Endothelial cell of umbilical vein (primary cell): ENCODE measurements at regions not wholly inside any gene's neighbourhood (a gene's known extent, or its start where the extent isn't known, plus 50 kb on each side); places are given as distances from the start of the nearest gene placed in this dataset.

Experiments
- BruUV-seq: library from RNA; stranded (reverse); fragments of 400-500 nt; replicated peaks from 2 replicates; lab custom pipeline; 2021; lab: Mats Ljungman, UMichigan
- CTCF ChIA-PET: fragments of 300-600, 350-600 bp; sonication (Branson Sonifier 250); formaldehyde crosslinking; loops from one replicate; lab custom pipeline; 2021; ENCODE audit warnings: antibody characterized with exemption, inconsistent platforms; lab: Charles Lee
- POLR2A ChIA-PET: fragments of 300-600, 350-600 bp; sonication (Branson Sonifier 250); formaldehyde crosslinking; loops from one replicate; lab custom pipeline; 2021; ENCODE audit warnings: antibody characterized with exemption, inconsistent platforms; lab: Charles Lee
- DNase-seq: peaks from one replicate; pipeline ENCODE4 v3.0.0-alpha.2; 2011; ENCODE audit warnings: low read depth, low spot score
- FAIRE-seq: peaks from 2 replicates; lab custom pipeline; 2011; peaks lifted over from hg19 to GRCh38; lab: Jason Lieb, UNC
- H2AFZ ChIP-seq: 2 replicates; pipeline ENCODE4 v1.6.0; 2012; ENCODE audit warnings: low read depth, low read length, control low read depth, inconsistent platforms
- H3K27ac ChIP-seq: 2 replicates; pipeline ENCODE4 v1.5.1; 2011; ENCODE audit warnings: low read depth, mild to moderate bottlenecking, control low read depth, low read length, moderate library complexity; ENCODE audit not compliant: insufficient read depth
- H3K27me3 ChIP-seq, 2 experiments: 2 replicates each; pipeline versions ENCODE4 v1.6.0 to v1.6.1; 2011; ENCODE audit warnings: low read length in 2 of 2, mixed read lengths in 1 of 2; ENCODE audit not compliant: control insufficient read depth in 2 of 2, insufficient read depth in 2 of 2
- H3K36me3 ChIP-seq, 2 experiments: 2 replicates in 1 of 2; 3 replicates in 1 of 2; pipeline ENCODE4 v1.5.1; 2011; ENCODE audit warnings: low read length in 2 of 2, mild to moderate bottlenecking in 1 of 2, moderate library complexity in 1 of 2; ENCODE audit not compliant: control insufficient read depth in 2 of 2, insufficient read depth in 2 of 2; ENCODE audit errors: extremely low read depth in 1 of 2
- H3K4me1 ChIP-seq: 3 replicates; pipeline ENCODE4 v1.5.1; 2011; ENCODE audit warnings: mild to moderate bottlenecking, low read length; ENCODE audit not compliant: control insufficient read depth, insufficient read depth; ENCODE audit errors: extremely low read depth
- H3K4me2 ChIP-seq: 2 replicates; pipeline ENCODE4 v1.6.1; 2011; ENCODE audit warnings: low read length, control low read depth, mixed read lengths; ENCODE audit not compliant: insufficient read depth
- H3K4me3 ChIP-seq, 3 experiments: fragments of 200-600 bp in 1 of 3; sonication (generic), shearing (Covaris generic) in 1 of 3; replicated peaks in 1 of 3; 2 replicates each; pipeline ENCODE4 v1.5.1; 2011 to 2016; ENCODE audit warnings: control low read depth in 3 of 3, low read length in 3 of 3, mild to moderate bottlenecking in 2 of 3, inconsistent platforms in 1 of 3, low read depth in 1 of 3, moderate library complexity in 1 of 3; ENCODE audit not compliant: insufficient read depth in 1 of 3
- H3K79me2 ChIP-seq: 2 replicates; pipeline ENCODE4 v1.6.0; 2012; ENCODE audit warnings: low read length, inconsistent platforms; ENCODE audit not compliant: control insufficient read depth, insufficient read depth
- H3K9ac ChIP-seq: replicated peaks from 2 replicates; pipeline ENCODE3; 2011; ENCODE audit warnings: low read length, control low read depth; ENCODE audit not compliant: insufficient read depth; ENCODE audit errors: extremely low read depth
- H3K9me1 ChIP-seq: replicated peaks from 3 replicates; pipeline ENCODE4 v1.6.0; 2011; ENCODE audit warnings: mild to moderate bottlenecking, low read length; ENCODE audit not compliant: control insufficient read depth, insufficient read depth; ENCODE audit errors: extremely low read depth
- H3K9me3 ChIP-seq: replicated peaks from 2 replicates; pipeline ENCODE4 v1.5.1; 2012; ENCODE audit warnings: low read length, inconsistent platforms; ENCODE audit not compliant: control insufficient read depth, insufficient read depth
- H4K20me1 ChIP-seq: replicated peaks from 2 replicates; pipeline ENCODE3; 2011; ENCODE audit warnings: mild to moderate bottlenecking, low read length; ENCODE audit not compliant: control insufficient read depth, insufficient read depth; ENCODE audit errors: extremely low read depth
- CTCF ChIP-seq, 2 donors: IDR thresholded peaks; 1 replicate in 1 of 2; 2 replicates in 1 of 2; pipeline ENCODE4 v1.5.1; 2011; ENCODE audit warnings: low read length in 2 of 2, mild to moderate bottlenecking in 2 of 2, moderate library complexity in 2 of 2, control low read depth in 1 of 2, inconsistent platforms in 1 of 2, low read depth in 1 of 2; ENCODE audit not compliant: insufficient read depth in 1 of 2; ENCODE audit errors: extremely low read depth in 1 of 2
- JUN ChIP-seq: IDR thresholded peaks from 2 replicates; pipeline ENCODE4 v1.6.1; 2011; ENCODE audit warnings: borderline replicate concordance, low read depth; ENCODE audit not compliant: insufficient read length, insufficient read depth
- MAX ChIP-seq: IDR thresholded peaks from 2 replicates; pipeline ENCODE4 v1.6.1; 2011; ENCODE audit not compliant: insufficient read depth, insufficient read length
- dilution Hi-C: fragments of 300-500 bp; cut with MboI; formaldehyde crosslinking; loops from one replicate; pipeline ENCODE4 v1.15.0; 2019; ENCODE audit warnings: low sequenced_read_pairs; ENCODE audit not compliant: extremely low pct_ligation_motif_present
- intact Hi-C: fragments of 100-400 bp; cut with micrococcal nuclease; formaldehyde crosslinking; loops from one replicate; pipeline ENCODE4 v1.10.0; 2022

DNA sequence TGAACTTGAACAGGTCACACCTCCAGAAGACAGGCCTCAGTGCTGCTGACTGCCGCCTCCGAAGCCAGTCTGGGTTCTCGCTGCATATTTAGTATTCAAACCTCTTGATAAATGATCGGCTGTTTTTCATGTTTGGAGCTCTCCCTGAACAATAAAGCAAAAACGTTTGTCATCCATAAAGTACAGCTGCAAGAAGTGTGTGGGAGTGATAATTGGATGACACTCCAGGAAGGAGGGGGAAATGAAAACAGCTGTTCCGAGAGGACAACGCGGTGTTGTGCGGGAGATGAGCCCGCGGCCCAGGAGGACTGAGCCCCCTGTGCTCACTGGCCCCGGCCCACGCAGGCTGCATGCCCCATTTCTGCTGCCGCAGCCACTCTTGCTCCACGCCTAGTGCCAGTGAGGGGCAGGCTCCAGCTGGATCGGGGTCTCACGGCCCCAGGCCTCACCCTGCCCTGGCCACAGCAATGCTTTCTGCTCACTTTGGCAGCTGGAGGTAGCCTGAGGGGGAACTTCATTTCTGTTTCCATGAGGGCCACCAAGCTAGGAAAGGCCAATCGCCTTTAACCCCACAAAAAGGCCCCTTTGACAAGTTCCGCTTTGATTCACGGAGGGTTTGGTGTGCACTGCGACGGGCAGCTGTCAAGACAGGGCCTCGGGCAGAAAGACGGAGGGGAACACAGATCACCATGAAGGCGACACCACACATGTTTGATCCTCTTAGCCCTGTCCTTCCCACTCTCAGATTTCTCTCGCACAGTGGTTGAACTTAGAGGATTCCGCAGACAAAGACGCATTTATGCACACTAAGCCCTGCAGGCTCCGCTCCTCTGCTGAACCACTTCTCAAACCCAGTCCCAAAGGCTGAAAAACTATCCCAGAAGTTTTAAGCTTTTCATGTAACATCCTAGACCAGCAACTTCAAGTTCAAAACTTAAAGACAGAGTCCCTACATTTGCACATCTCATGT is 537.6 kb downstream of the EFNB2 start:
- ChIA-PET CTCF (no interaction called here), POLR2A (no interaction called here)
- Histone ChIP-seq H3K9me1 (no peaks in the 10 kb centered on the region), H3K4me1 (no peaks in the 10 kb centered on the region), H3K9ac (no peak overlapping the region), H3K4me2 (no peak overlapping the region), H3K4me3 (no peak overlapping the region), H3K9me3 (no peaks in the 10 kb centered on the region), H2AFZ (no peak overlapping the region), H3K27me3 (no peaks in the 10 kb centered on the region), H3K27ac (no peak overlapping the region), H3K36me3 (no peaks in the 10 kb centered on the region), H4K20me1 (no peaks in the 10 kb centered on the region), H3K79me2 (no peaks in the 10 kb centered on the region)
- BruUV-seq: no TSS peak
- intact Hi-C loops (no loop called here), dilution Hi-C loops (no loop called here)
- no peak for DNase-seq
- TF ChIP-seq CTCF (IDR thresholded peaks at IDR 0.05; ENCODE audit: extremely low read depth in 1 of 2, insufficient read depth in 1 of 2, low read depth in 1 of 2, low read length in 2 of 2) (no peak), JUN (no peak), MAX (no peak)
- no peak for FAIRE-seq
